Skeletal muscle tissue (tissue), 3 donors: ENCODE measurements at regions not wholly inside any gene's neighbourhood (a gene's known extent, or its start where the extent isn't known, plus 50 kb on each side); places are given as distances from the start of the nearest gene placed in this dataset.
"Not testable (repeated sequence)": the region's sequence is repeated elsewhere in the genome, so short reads cannot be mapped to it uniquely, and the experiment has no call there.

Experiments
- H3K27ac ChIP-seq: one replicate; pipeline ENCODE4 v1.7.0; 2013; ENCODE audit warnings: mild to moderate bottlenecking, low read depth, low read length, inconsistent platforms
- H3K27me3 ChIP-seq, 3 donors: one replicate each; pipeline ENCODE4 v1.7.0; 2013; ENCODE audit warnings: low read length in 3 of 3; ENCODE audit not compliant: control insufficient read depth in 3 of 3, insufficient read depth in 3 of 3
- H3K36me3 ChIP-seq, 3 donors: one replicate each; pipeline ENCODE4 v1.7.0; 2013; ENCODE audit warnings: low read length in 3 of 3; ENCODE audit not compliant: control insufficient read depth in 3 of 3, insufficient read depth in 3 of 3
- H3K4me1 ChIP-seq, 3 donors: one replicate each; pipeline ENCODE4 v1.7.0; 2013; ENCODE audit warnings: low read length in 3 of 3, mild to moderate bottlenecking in 3 of 3; ENCODE audit not compliant: control insufficient read depth in 3 of 3, insufficient read depth in 3 of 3
- H3K4me3 ChIP-seq, 3 donors: one replicate each; pipeline ENCODE4 v1.7.0; 2013; ENCODE audit warnings: low read length in 3 of 3
- H3K9ac ChIP-seq, 3 donors: one replicate each; pipeline ENCODE4 v1.7.0; 2013; ENCODE audit warnings: low read length in 3 of 3, mild to moderate bottlenecking in 3 of 3, moderate library complexity in 2 of 3, low read depth in 1 of 3
- H3K9me3 ChIP-seq, 3 donors: one replicate each; pipeline ENCODE4 v1.7.0; 2013; ENCODE audit warnings: low read length in 3 of 3; ENCODE audit not compliant: control insufficient read depth in 3 of 3
- donor health status: Osteomylitis.

- H3K36me3 ChIP-seq = no peaks in the 10 kb centered on the region
- no peak overlapping the region for H3K27ac ChIP-seq
- H3K27me3 ChIP-seq = no peaks in the 10 kb centered on the region
- no peak overlapping the region for H3K9ac ChIP-seq
- H3K9me3 ChIP-seq = no peaks in the 10 kb centered on the region
- no peak overlapping the region for H3K4me3 ChIP-seq
- no peaks in the 10 kb centered on the region for H3K4me1 ChIP-seq
Measured at GRCh38 chr13:68540244-68540643, 1310.1 kb upstream of the PCDH9 start.

GRCh38 chr13:68535329-68535728, 1305.2 kb upstream of the PCDH9 start:
- no peak overlapping the region for H3K9ac ChIP-seq
- H3K27me3 ChIP-seq = no peaks in the 10 kb centered on the region
- H3K4me3 ChIP-seq = no peak overlapping the region
- H3K4me1 ChIP-seq = no peaks in the 10 kb centered on the region
- no peaks in the 10 kb centered on the region for H3K9me3 ChIP-seq
- no peaks in the 10 kb centered on the region for H3K36me3 ChIP-seq
- no peak overlapping the region for H3K27ac ChIP-seq

GRCh38 chr13:68527167-68527566, 1297.0 kb upstream of the PCDH9 start:
- not testable (repeated sequence) for H3K36me3 ChIP-seq, H3K9me3 ChIP-seq, H3K9ac ChIP-seq, H3K4me1 ChIP-seq, H3K27me3 ChIP-seq, H3K27ac ChIP-seq, H3K4me3 ChIP-seq

GRCh38 chr13:68523838-68524424, 1293.8 kb upstream of the PCDH9 start:
- Histone ChIP-seq H3K4me1 (no peaks in the 10 kb centered on the region), H3K4me3 (no peak overlapping the region), H3K27me3 (no peaks in the 10 kb centered on the region), H3K9ac (no peak overlapping the region), H3K27ac (no peak overlapping the region), H3K36me3 (no peaks in the 10 kb centered on the region), H3K9me3 (peaks cover 0 to 3% (median 0%) of the 10 kb centered on the region in 3 donors)

GRCh38 chr13:68522184-68522583, 1292.0 kb upstream of the PCDH9 start:
- no peak overlapping the region for H3K4me3 ChIP-seq
- peaks cover 0 to 3% (median 0%) of the 10 kb centered on the region in 3 donors for H3K9me3 ChIP-seq
- H3K27ac ChIP-seq = no peak overlapping the region
- H3K36me3 ChIP-seq = no peaks in the 10 kb centered on the region
- no peak overlapping the region for H3K9ac ChIP-seq
- H3K27me3 ChIP-seq = no peaks in the 10 kb centered on the region
- H3K4me1 ChIP-seq = no peaks in the 10 kb centered on the region

GRCh38 chr13:68509734-68510621, 1279.8 kb upstream of the PCDH9 start:
- H3K4me3 ChIP-seq = no peak overlapping the region
- H3K36me3 ChIP-seq = no peaks in the 10 kb centered on the region
- no peaks in the 10 kb centered on the region for H3K4me1 ChIP-seq
- H3K9ac ChIP-seq = no peak overlapping the region
- H3K27ac ChIP-seq = no peak overlapping the region
- no peaks in the 10 kb centered on the region for H3K9me3 ChIP-seq
- H3K27me3 ChIP-seq = no peaks in the 10 kb centered on the region

- H3K27ac ChIP-seq = no peak overlapping the region
- H3K9ac ChIP-seq = no peak overlapping the region
- H3K27me3 ChIP-seq = no peaks in the 10 kb centered on the region
- no peak overlapping the region for H3K4me3 ChIP-seq
- no peaks in the 10 kb centered on the region for H3K4me1 ChIP-seq
- H3K36me3 ChIP-seq = no peaks in the 10 kb centered on the region
- H3K9me3 ChIP-seq = no peaks in the 10 kb centered on the region
Measured at GRCh38 chr13:68506888-68507551, 1276.9 kb upstream of the PCDH9 start.

GRCh38 chr13:68490594-68490993, 1260.5 kb upstream of the PCDH9 start:
- no peak overlapping the region for H3K9ac ChIP-seq
- H3K4me1 ChIP-seq = no peaks in the 10 kb centered on the region
- H3K27me3 ChIP-seq = no peaks in the 10 kb centered on the region
- no peak overlapping the region for H3K4me3 ChIP-seq
- H3K27ac ChIP-seq = no peak overlapping the region
- H3K9me3 ChIP-seq = no peaks in the 10 kb centered on the region
- H3K36me3 ChIP-seq = no peaks in the 10 kb centered on the region

GRCh38 chr13:68481130-68481529, 1251.0 kb upstream of the PCDH9 start:
- Histone ChIP-seq H3K27ac (no peak overlapping the region), H3K27me3 (no peaks in the 10 kb centered on the region), H3K9ac (no peak overlapping the region), H3K36me3 (no peaks in the 10 kb centered on the region), H3K4me1 (no peaks in the 10 kb centered on the region), H3K9me3 (no peaks in the 10 kb centered on the region), H3K4me3 (no peak overlapping the region)

- no peak overlapping the region for H3K9ac ChIP-seq
Measured at GRCh38 chr13:68473834-68474326, 1243.7 kb upstream of the PCDH9 start.

More at GRCh38 chr13:68473834-68474326, 1243.7 kb upstream of the PCDH9 start:
- Histone ChIP-seq H3K36me3 (no peaks in the 10 kb centered on the region), H3K4me3 (no peak overlapping the region), H3K4me1 (no peaks in the 10 kb centered on the region), H3K27me3 (no peaks in the 10 kb centered on the region), H3K27ac (no peak overlapping the region), H3K9me3 (no peaks in the 10 kb centered on the region)
